Lung (tissue), 11 donors: ENCODE measurements at regions not wholly inside any gene's neighbourhood (a gene's known extent, or its start where the extent isn't known, plus 50 kb on each side); places are given as distances from the start of the nearest gene placed in this dataset.

Experiments used
- ATAC-seq: fragments of 200-7000 bp; cut with Tn5 transposase; one replicate; pipeline ENCODE4 v1.9.1; 2020; ENCODE audit warnings: moderate number of reproducible peaks; ENCODE audit not compliant: insufficient read depth, low FRiP score
- DNase-seq, 3 donors: peaks; one replicate each; pipeline ENCODE4 v3.0.0-alpha.2; 2013 to 2017
- H3K27ac ChIP-seq, 2 donors: one replicate each; pipeline ENCODE4 v1.5.1; 2013; ENCODE audit warnings: mild to moderate bottlenecking in 2 of 2, moderate library complexity in 2 of 2, control low read depth in 1 of 2, inconsistent platforms in 1 of 2, low read depth in 1 of 2, low read length in 1 of 2
- H3K27me3 ChIP-seq, 3 donors: one replicate each; pipeline ENCODE4 v1.5.1; 2013; ENCODE audit warnings: low read length in 2 of 3; ENCODE audit not compliant: control insufficient read depth in 3 of 3, insufficient read depth in 3 of 3
- H3K36me3 ChIP-seq, 4 donors: one replicate each; pipeline ENCODE4 v1.5.1; 2013; ENCODE audit warnings: low read length in 4 of 4, mild to moderate bottlenecking in 1 of 4, moderate library complexity in 1 of 4; ENCODE audit not compliant: control insufficient read depth in 4 of 4, insufficient read depth in 4 of 4
- H3K4me1 ChIP-seq, 5 donors: one replicate each; pipeline ENCODE4 v1.5.1; 2013; ENCODE audit warnings: low read length in 5 of 5, mild to moderate bottlenecking in 2 of 5, moderate library complexity in 1 of 5; ENCODE audit not compliant: control insufficient read depth in 5 of 5, insufficient read depth in 5 of 5
- H3K4me3 ChIP-seq: one replicate; pipeline ENCODE4 v1.5.1; 2013; ENCODE audit warnings: mild to moderate bottlenecking, control low read depth, moderate library complexity
- H3K9ac ChIP-seq, 2 donors: one replicate each; pipeline ENCODE4 v1.5.1; 2013; ENCODE audit warnings: low read length in 2 of 2, control low read depth in 1 of 2; ENCODE audit not compliant: insufficient read depth in 1 of 2
- H3K9me3 ChIP-seq, 4 donors: one replicate each; pipeline ENCODE4 v1.5.1; 2013; ENCODE audit warnings: low read length in 3 of 4, mild to moderate bottlenecking in 1 of 4, moderate library complexity in 1 of 4; ENCODE audit not compliant: control insufficient read depth in 4 of 4, insufficient read depth in 3 of 4
- WGBS, 2 donors: extraction: QIAGEN DNeasy Blood & Tissue Kit; methylation state at CpG; one replicate each; pipeline ENCODE4 v1.1.7; 2013; 5-methylcytosine and 5-hydroxymethylcytosine counted together
- TF ChIP-seq, protein P1 (sequence below): IDR thresholded peaks from 2 replicates; pipeline ENCODE4 v1.5.1; 2012; ENCODE audit warnings: mild to moderate bottlenecking; ENCODE audit errors: control extremely low read depth, extremely low read depth
- donor health status: control.
- donor health status: control.
- donor health status: Bipolar disorder and iron deficiency.
- donor health status: healthy.
- donor health status: DM: yes; HTN: yes; CAD: no.

DNA sequence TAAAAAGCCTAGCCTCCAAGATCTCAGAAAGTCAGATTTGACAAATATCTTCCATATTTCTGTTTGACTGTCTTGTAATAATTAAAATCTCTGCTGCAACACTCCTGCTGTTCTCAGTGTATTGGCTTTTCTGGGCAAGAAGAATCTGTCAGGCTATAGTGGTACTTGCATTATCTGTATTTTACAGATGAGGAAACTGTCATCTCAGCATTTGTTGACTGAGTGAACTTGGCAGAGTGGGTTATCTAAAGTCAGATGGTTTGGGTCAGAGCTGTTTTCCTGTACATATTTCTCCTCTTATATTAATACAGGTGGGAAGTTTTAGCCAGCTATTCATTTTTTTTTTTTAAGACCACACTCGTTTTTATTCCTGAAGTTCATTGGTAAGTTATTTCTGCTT is 1378.2 kb upstream of the PCDH20 start:
- TF ChIP-seq, protein P1, sequence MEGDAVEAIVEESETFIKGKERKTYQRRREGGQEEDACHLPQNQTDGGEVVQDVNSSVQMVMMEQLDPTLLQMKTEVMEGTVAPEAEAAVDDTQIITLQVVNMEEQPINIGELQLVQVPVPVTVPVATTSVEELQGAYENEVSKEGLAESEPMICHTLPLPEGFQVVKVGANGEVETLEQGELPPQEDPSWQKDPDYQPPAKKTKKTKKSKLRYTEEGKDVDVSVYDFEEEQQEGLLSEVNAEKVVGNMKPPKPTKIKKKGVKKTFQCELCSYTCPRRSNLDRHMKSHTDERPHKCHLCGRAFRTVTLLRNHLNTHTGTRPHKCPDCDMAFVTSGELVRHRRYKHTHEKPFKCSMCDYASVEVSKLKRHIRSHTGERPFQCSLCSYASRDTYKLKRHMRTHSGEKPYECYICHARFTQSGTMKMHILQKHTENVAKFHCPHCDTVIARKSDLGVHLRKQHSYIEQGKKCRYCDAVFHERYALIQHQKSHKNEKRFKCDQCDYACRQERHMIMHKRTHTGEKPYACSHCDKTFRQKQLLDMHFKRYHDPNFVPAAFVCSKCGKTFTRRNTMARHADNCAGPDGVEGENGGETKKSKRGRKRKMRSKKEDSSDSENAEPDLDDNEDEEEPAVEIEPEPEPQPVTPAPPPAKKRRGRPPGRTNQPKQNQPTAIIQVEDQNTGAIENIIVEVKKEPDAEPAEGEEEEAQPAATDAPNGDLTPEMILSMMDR: no peak
- no peak overlapping the region for H3K9ac ChIP-seq
- DNase-seq (no peak), ATAC-seq (no peak)
- 33 to 38% methylated on average over 1 of the region's 1 CpG for WGBS, 2 donors
- no peaks in the 10 kb centered on the region for H3K4me1 ChIP-seq
- no peaks in the 10 kb centered on the region for H3K36me3 ChIP-seq
- H3K9me3 ChIP-seq: no peaks in the 10 kb centered on the region
- H3K27ac ChIP-seq: no peak overlapping the region
- no peaks in the 10 kb centered on the region for H3K27me3 ChIP-seq
- no peak overlapping the region for H3K4me3 ChIP-seq

DNA sequence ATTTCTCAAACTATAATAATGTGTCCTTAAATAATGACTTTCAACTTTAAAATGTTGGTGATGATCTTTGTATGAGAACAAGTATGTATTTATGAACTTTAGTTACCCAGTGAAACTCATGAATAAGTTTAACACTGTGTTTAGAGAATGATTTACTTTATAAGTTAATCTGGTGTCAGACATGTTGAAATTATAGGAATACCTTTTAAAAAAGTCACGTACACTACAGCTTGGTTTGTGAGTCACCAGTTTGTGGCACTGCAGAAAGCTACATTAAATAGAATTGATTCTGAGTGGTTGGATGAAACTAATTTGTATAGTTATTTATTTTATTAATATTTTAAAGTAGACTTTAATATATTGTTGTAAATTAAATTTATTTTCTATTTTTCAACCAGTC is 1366.2 kb upstream of the PCDH20 start:
- TF ChIP-seq, protein P1: no peak
- DNase-seq (no peak), ATAC-seq (no peak)
- Histone ChIP-seq H3K27me3 (no peaks in the 10 kb centered on the region), H3K27ac (no peak overlapping the region), H3K4me3 (no peak overlapping the region), H3K4me1 (no peaks in the 10 kb centered on the region), H3K9ac (no peak overlapping the region), H3K36me3 (no peaks in the 10 kb centered on the region), H3K9me3 (no peaks in the 10 kb centered on the region)
- 84 to 90% methylated on average over 1 of the region's 1 CpG for WGBS, 2 donors

DNA sequence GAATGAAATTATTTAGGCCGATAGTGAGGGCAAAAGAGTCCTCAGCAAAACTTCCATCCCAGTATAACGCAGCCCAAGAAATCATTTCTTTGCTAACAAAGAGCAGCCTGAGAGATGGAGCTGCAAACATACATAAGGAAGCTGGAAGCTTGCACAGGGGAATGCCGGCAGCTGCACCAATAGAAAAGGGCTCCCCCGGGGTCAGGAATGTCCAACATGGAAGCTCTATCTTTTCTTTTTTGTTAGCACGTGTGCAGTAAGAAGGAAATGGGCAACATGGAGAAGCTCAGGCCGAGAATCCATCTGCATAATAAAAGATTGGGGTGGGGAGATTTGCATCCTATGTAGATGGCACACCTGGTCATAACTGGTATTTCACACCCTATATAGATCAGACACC is 1363.5 kb upstream of the PCDH20 start:
- 82 to 87% methylated on average over 6 of the region's 6 CpGs for WGBS, 2 donors
- Histone ChIP-seq H3K27me3 (no peaks in the 10 kb centered on the region), H3K9me3 (no peaks in the 10 kb centered on the region), H3K4me3 (no peak overlapping the region), H3K4me1 (no peaks in the 10 kb centered on the region), H3K27ac (no peak overlapping the region), H3K36me3 (no peaks in the 10 kb centered on the region), H3K9ac (no peak overlapping the region)
- ATAC-seq: no peak
- TF ChIP-seq, protein P1: no peak
- no peak for DNase-seq

DNA sequence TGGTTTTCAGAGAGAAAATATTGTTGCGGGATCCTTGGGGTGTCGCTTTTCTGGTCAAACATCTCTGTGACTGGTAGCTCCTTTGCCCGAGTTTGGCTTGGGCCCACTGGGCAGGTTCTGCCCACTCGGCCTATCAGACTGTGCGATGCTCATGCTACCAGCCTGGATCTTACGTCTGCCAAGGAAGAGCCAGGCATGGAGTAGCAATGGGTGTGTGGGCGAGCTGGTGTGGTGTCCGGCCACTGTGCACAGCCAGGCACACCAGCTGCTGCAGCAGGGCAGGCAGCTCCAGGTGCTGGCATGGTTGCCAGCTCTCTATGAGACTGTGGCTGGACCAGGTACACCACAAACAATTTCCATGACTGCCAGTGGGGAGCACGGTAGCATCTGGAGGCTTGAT is 1351.8 kb upstream of the PCDH20 start:
- Histone ChIP-seq H3K4me1 (no peaks in the 10 kb centered on the region), H3K9me3 (no peaks in the 10 kb centered on the region), H3K36me3 (no peaks in the 10 kb centered on the region), H3K27me3 (no peaks in the 10 kb centered on the region), H3K4me3 (no peak overlapping the region), H3K27ac (no peak overlapping the region), H3K9ac (no peak overlapping the region)
- TF ChIP-seq, protein P1: no peak
- ATAC-seq: no peak
- DNase-seq: no peak
- 88 to 93% methylated on average over 9 of the region's 9 CpGs for WGBS, 2 donors
